ENCODE measurements at regions not wholly inside any gene's neighbourhood (a gene's known extent, or its start where the extent isn't known, plus 50 kb on each side); places are given as distances from the start of the nearest gene placed in this dataset.

- no peak for DNase-seq
Observed at GRCh38 chr18:56545464-56545863, 92.9 kb downstream of the TXNL1 start.

GRCh38 chr18:56542476-56542875, 95.9 kb downstream of the TXNL1 start:
- DNase-seq: no peak

- no peak for DNase-seq
Observed at GRCh38 chr18:56541793-56542192, 96.6 kb downstream of the TXNL1 start.

- DNase-seq: no peak
Observed at GRCh38 chr18:56541340-56541739, 97.1 kb downstream of the TXNL1 start.

- no peak for DNase-seq
Observed at GRCh38 chr18:56538746-56539145, 99.6 kb downstream of the TXNL1 start.

GRCh38 chr18:56532176-56532840, 106.1 kb downstream of the TXNL1 start:
- no peak for DNase-seq

GRCh38 chr18:56522816-56523215, 115.6 kb downstream of the TXNL1 start:
- no peak for DNase-seq

GRCh38 chr18:56521263-56521662, 117.1 kb downstream of the TXNL1 start:
- no peak for DNase-seq

GRCh38 chr18:56517761-56518160, 120.6 kb downstream of the TXNL1 start:
- no peak for DNase-seq

- no peak for DNase-seq
Observed at GRCh38 chr18:56517196-56517595, 121.2 kb downstream of the TXNL1 start.

GRCh38 chr18:56516789-56517188, 121.6 kb downstream of the TXNL1 start:
- DNase-seq: no peak

- DNase-seq: no peak
Observed at GRCh38 chr18:56515522-56515921, 122.9 kb downstream of the TXNL1 start.

- no peak for DNase-seq
Observed at GRCh38 chr18:56511996-56512395, 126.4 kb downstream of the TXNL1 start.

GRCh38 chr18:56510108-56510507, 128.3 kb downstream of the TXNL1 start:
- DNase-seq: no peak

- DNase-seq: no peak
Observed at GRCh38 chr18:56509656-56510055, 128.7 kb downstream of the TXNL1 start.

GRCh38 chr18:56508370-56509036, 129.9 kb downstream of the TXNL1 start:
- DNase-seq: no peak

- DNase-seq: no peak
Observed at GRCh38 chr18:56505971-56506370, 132.4 kb downstream of the TXNL1 start.

GRCh38 chr18:56505293-56505692, 133.1 kb downstream of the TXNL1 start:
- no peak for DNase-seq

GRCh38 chr18:56501896-56502295, 136.5 kb downstream of the TXNL1 start:
- DNase-seq: no peak

- DNase-seq: no peak
Observed at GRCh38 chr18:56495884-56496283, 142.5 kb downstream of the TXNL1 start.

- DNase-seq: no peak
Observed at GRCh38 chr18:56493531-56493930, 144.9 kb downstream of the TXNL1 start.

- DNase-seq: no peak
Observed at GRCh38 chr18:56492136-56492535, 146.3 kb downstream of the TXNL1 start.

- DNase-seq: no peak
Observed at GRCh38 chr18:56490942-56491341, 147.4 kb downstream of the TXNL1 start.

GRCh38 chr18:56489893-56490292, 148.5 kb downstream of the TXNL1 start:
- no peak for DNase-seq

GRCh38 chr18:56488739-56489138, 149.7 kb downstream of the TXNL1 start:
- DNase-seq: no peak

Measured in NCI-H748 treated with DMSO at 0.1 percent for 48 hours (cell line).